T-helper 1 cell (primary cell): ENCODE measurements at regions not wholly inside any gene's neighbourhood (a gene's known extent, or its start where the extent isn't known, plus 50 kb on each side); places are given as distances from the start of the nearest gene placed in this dataset.

ENCODE experiments used
- DNase-seq, 5 donors: peaks; one replicate each; pipeline ENCODE4 v3.0.0-alpha.2; 2012 to 2020

GRCh38 chr15:101124731-101125451, 127.0 kb downstream of the CHSY1 start:
- DNase-seq, result no peak

GRCh38 chr15:101123222-101123910, 128.5 kb downstream of the CHSY1 start:
- DNase-seq, result no peak

GRCh38 chr15:101122806-101123205, 129.0 kb downstream of the CHSY1 start:
- no peak for DNase-seq

GRCh38 chr15:101122266-101122665, 129.6 kb downstream of the CHSY1 start:
- DNase-seq, result no peak

- peak in 1 of 5 donors; percentile 61 for DNase-seq
These were observed 130.2 kb downstream of the CHSY1 start for GRCh38 chr15:101121511-101122090.

- DNase-seq, result no peak
These were observed 130.9 kb downstream of the CHSY1 start for GRCh38 chr15:101120987-101121386.

GRCh38 chr15:101120473-101120872, 131.4 kb downstream of the CHSY1 start:
- no peak for DNase-seq
